Activated naive CD8-positive, alpha-beta T cell treated with anti-CD3 and anti-CD28 coated beads, Interleukin-2, amount 10 ng/mL, durations not matched to agents 7 days and 5 days (primary cell): ENCODE measurements at regions not wholly inside any gene's neighbourhood (a gene's known extent, or its start where the extent isn't known, plus 50 kb on each side); places are given as distances from the start of the nearest gene placed in this dataset.
"Not testable (repeated sequence)": the region's sequence is repeated elsewhere in the genome, so short reads cannot be mapped to it uniquely, and the experiment has no call there.

Source experiments
- ATAC-seq: fragments of 150-1000 bp; cut with Tn5 transposase; one replicate; pipeline ENCODE4 v1.10.0; 2021; ENCODE audit warnings: low read depth, moderate library complexity
- POLR2A ChIA-PET: fragments of 350-600 bp; sonication (Branson Sonifier 250); formaldehyde crosslinking; loops from one replicate; lab custom pipeline; 2021; ENCODE audit warnings: antibody characterized with exemption; lab: Charles Lee
- DNase-seq: peaks from one replicate; pipeline ENCODE4 v3.0.0; 2021
- H3K27ac Mint-ChIP-seq: one replicate; pipeline ENCODE4 v1.8.0; 2022; ENCODE audit warnings: mild to moderate bottlenecking, mixed read lengths
- H3K27me3 Mint-ChIP-seq: one replicate; pipeline ENCODE4 v1.8.0; 2022; ENCODE audit warnings: mild to moderate bottlenecking, moderate library complexity, mixed read lengths
- H3K36me3 Mint-ChIP-seq: one replicate; pipeline ENCODE4 v1.8.0; 2021; ENCODE audit warnings: mild to moderate bottlenecking, mixed read lengths
- H3K4me1 Mint-ChIP-seq: one replicate; pipeline ENCODE4 v1.8.0; 2021; ENCODE audit warnings: mixed read lengths
- H3K4me3 Mint-ChIP-seq: one replicate; pipeline ENCODE4 v1.8.0; 2022; ENCODE audit warnings: mild to moderate bottlenecking, moderate library complexity, mixed read lengths
- H3K9me3 Mint-ChIP-seq: one replicate; pipeline ENCODE4 v1.8.0; 2021; ENCODE audit warnings: mixed read lengths

GRCh38 chr9:105116052-105116868 lies 128.2 kb upstream of the SLC44A1 start:
- Mint-ChIP-seq H3K27me3 (peaks cover 16% of the 10 kb centered on the region), H3K4me1 (peaks cover 23% of the 10 kb centered on the region), H3K4me3 (no peak overlapping the region), H3K27ac (no peak overlapping the region), H3K9me3 (no peaks in the 10 kb centered on the region), H3K36me3 (peaks cover 2% of the 10 kb centered on the region)
- DNase-seq (no peak), ATAC-seq (no peak)
- POLR2A ChIA-PET, result no interaction called here

GRCh38 chr9:105117234-105117633 lies 127.2 kb upstream of the SLC44A1 start:
- H3K4me1 Mint-ChIP-seq, result peaks cover 25% of the 10 kb centered on the region
- H3K36me3 Mint-ChIP-seq, result peaks cover 2% of the 10 kb centered on the region
- ATAC-seq, result no peak
- H3K4me3 Mint-ChIP-seq, result no peak overlapping the region
- no peak for DNase-seq
- H3K27ac Mint-ChIP-seq, result no peak overlapping the region
- no peaks in the 10 kb centered on the region for H3K9me3 Mint-ChIP-seq
- POLR2A ChIA-PET, result no interaction called here
- peaks cover 13% of the 10 kb centered on the region for H3K27me3 Mint-ChIP-seq

- Mint-ChIP-seq H3K36me3 (no peaks in the 10 kb centered on the region), H3K4me1 (peaks cover 25% of the 10 kb centered on the region), H3K27me3 (peaks cover 9% of the 10 kb centered on the region), H3K4me3 (no peak overlapping the region), H3K27ac (no peak overlapping the region), H3K9me3 (no peaks in the 10 kb centered on the region)
- POLR2A ChIA-PET, result no interaction called here
- DNase-seq (no peak), ATAC-seq (no peak)
Measured at GRCh38 chr9:105118636-105119035, 125.8 kb upstream of the SLC44A1 start.

GRCh38 chr9:105119156-105119555 lies 125.3 kb upstream of the SLC44A1 start:
- Mint-ChIP-seq H3K4me1 (peaks cover 20% of the 10 kb centered on the region), H3K9me3 (no peaks in the 10 kb centered on the region), H3K4me3 (no peak overlapping the region), H3K27ac (no peak overlapping the region), H3K27me3 (peaks cover 13% of the 10 kb centered on the region), H3K36me3 (no peaks in the 10 kb centered on the region)
- POLR2A ChIA-PET, result no interaction called here
- ATAC-seq, result no peak
- no peak for DNase-seq

- no peaks in the 10 kb centered on the region for H3K9me3 Mint-ChIP-seq
- no peak overlapping the region for H3K4me3 Mint-ChIP-seq
- no peak overlapping the region for H3K27ac Mint-ChIP-seq
- peaks cover 7% of the 10 kb centered on the region for H3K4me1 Mint-ChIP-seq
- ATAC-seq (no peak), DNase-seq (no peak)
- peaks cover 25% of the 10 kb centered on the region for H3K27me3 Mint-ChIP-seq
- POLR2A ChIA-PET, result no interaction called here
- H3K36me3 Mint-ChIP-seq, result no peaks in the 10 kb centered on the region
Measured at GRCh38 chr9:105121861-105122430, 122.5 kb upstream of the SLC44A1 start.

GRCh38 chr9:105124598-105124997 lies 119.9 kb upstream of the SLC44A1 start:
- ATAC-seq, POLR2A ChIA-PET, H3K36me3 Mint-ChIP-seq, H3K9me3 Mint-ChIP-seq, DNase-seq, H3K27ac Mint-ChIP-seq, H3K4me3 Mint-ChIP-seq: not testable (repeated sequence)
- Mint-ChIP-seq H3K27me3 (peaks cover 29% of the 10 kb centered on the region), H3K4me1 (peaks cover 31% of the 10 kb centered on the region)

GRCh38 chr9:105126226-105126625 lies 118.2 kb upstream of the SLC44A1 start:
- Mint-ChIP-seq H3K9me3 (no peaks in the 10 kb centered on the region), H3K36me3 (peaks cover 3% of the 10 kb centered on the region), H3K27me3 (peaks cover 28% of the 10 kb centered on the region), H3K4me1 (peaks cover 32% of the 10 kb centered on the region), H3K4me3 (no peak overlapping the region), H3K27ac (no peak overlapping the region)
- POLR2A ChIA-PET, result interaction anchor here (0.6 to 0.7 kb wide), 3 partner anchors 109 to 346 kb away, joined by 3 read pairs; no protein-coding TSS in a partner anchor
- no peak for ATAC-seq
- no peak for DNase-seq

GRCh38 chr9:105127863-105128220 lies 116.6 kb upstream of the SLC44A1 start:
- Mint-ChIP-seq H3K27ac (peak overlapping the region; percentile 49), H3K4me1 (peaks cover 31% of the 10 kb centered on the region), H3K27me3 (peaks cover 34% of the 10 kb centered on the region), H3K4me3 (peak overlapping the region; percentile 50), H3K36me3 (peaks cover 3% of the 10 kb centered on the region), H3K9me3 (no peaks in the 10 kb centered on the region)
- ATAC-seq (peak; percentile 100), DNase-seq (no peak)
- POLR2A ChIA-PET, result interaction anchor here (1.1 to 1.4 kb wide), 2 partner anchors 137 to 278 kb away, joined by 5 to 6 read pairs; no protein-coding TSS in a partner anchor

- Mint-ChIP-seq H3K36me3 (peaks cover 5% of the 10 kb centered on the region), H3K9me3 (no peaks in the 10 kb centered on the region), H3K27me3 (peaks cover 37% of the 10 kb centered on the region), H3K4me3 (peak overlapping the region; percentile 0), H3K27ac (peak overlapping the region; percentile 8), H3K4me1 (peaks cover 31% of the 10 kb centered on the region)
- DNase-seq (no peak), ATAC-seq (no peak)
- POLR2A ChIA-PET, result interaction anchor here (1.0 kb wide), 1 partner anchor 138 kb away, joined by 3 read pairs; no protein-coding TSS in a partner anchor
Measured at GRCh38 chr9:105128908-105129600, 115.4 kb upstream of the SLC44A1 start.

- Mint-ChIP-seq H3K36me3 (peaks cover 5% of the 10 kb centered on the region), H3K4me1 (peaks cover 31% of the 10 kb centered on the region), H3K27me3 (peaks cover 30% of the 10 kb centered on the region), H3K27ac (no peak overlapping the region), H3K4me3 (no peak overlapping the region), H3K9me3 (no peaks in the 10 kb centered on the region)
- POLR2A ChIA-PET, result no interaction called here
- DNase-seq, result no peak
- no peak for ATAC-seq
Measured at GRCh38 chr9:105129731-105130130, 114.7 kb upstream of the SLC44A1 start.

GRCh38 chr9:105131981-105132380 lies 112.5 kb upstream of the SLC44A1 start:
- POLR2A ChIA-PET, result interaction anchor here (1.2 kb wide), 1 partner anchor 10 kb away, joined by 3 read pairs; no protein-coding TSS in a partner anchor
- Mint-ChIP-seq H3K36me3 (peaks cover 5% of the 10 kb centered on the region), H3K4me1 (peaks cover 25% of the 10 kb centered on the region), H3K4me3 (no peak overlapping the region), H3K27me3 (peaks cover 27% of the 10 kb centered on the region), H3K27ac (no peak overlapping the region), H3K9me3 (no peaks in the 10 kb centered on the region)
- ATAC-seq, result no peak
- DNase-seq, result no peak

GRCh38 chr9:105132606-105133005 lies 111.8 kb upstream of the SLC44A1 start:
- ATAC-seq, result no peak
- Mint-ChIP-seq H3K4me3 (no peak overlapping the region), H3K27ac (no peak overlapping the region), H3K36me3 (peaks cover 5% of the 10 kb centered on the region), H3K9me3 (no peaks in the 10 kb centered on the region), H3K27me3 (peaks cover 23% of the 10 kb centered on the region), H3K4me1 (peaks cover 19% of the 10 kb centered on the region)
- DNase-seq, result no peak
- POLR2A ChIA-PET, result no interaction called here

GRCh38 chr9:105138306-105138801 lies 106.1 kb upstream of the SLC44A1 start:
- POLR2A ChIA-PET, result interaction anchor here (0.7 kb wide), 1 partner anchor 34 kb away, joined by 3 read pairs; no protein-coding TSS in a partner anchor
- DNase-seq (no peak), ATAC-seq (no peak)
- Mint-ChIP-seq H3K9me3 (no peaks in the 10 kb centered on the region), H3K36me3 (peaks cover 2% of the 10 kb centered on the region), H3K4me1 (no peaks in the 10 kb centered on the region), H3K27me3 (peaks cover 17% of the 10 kb centered on the region), H3K27ac (no peak overlapping the region), H3K4me3 (no peak overlapping the region)
